ENCODE measurements at regions not wholly inside any gene's neighbourhood (a gene's known extent, or its start where the extent isn't known, plus 50 kb on each side); places are given as distances from the start of the nearest gene placed in this dataset.
"Not testable (repeated sequence)": the region's sequence is repeated elsewhere in the genome, so short reads cannot be mapped to it uniquely, and the experiment has no call there.

- no peaks in the 10 kb centered on the region for H3K4me1 ChIP-seq (ENCODE audit: insufficient read depth, low read length)
- H3K9me3 ChIP-seq (ENCODE audit: low read depth, low read length) = peaks cover 9% of the 10 kb centered on the region
- no peaks in the 10 kb centered on the region for H3K27me3 ChIP-seq (ENCODE audit: insufficient read depth, low read length)
- H3K4me3 ChIP-seq (ENCODE audit: low read length) = no peak overlapping the region
Observed at GRCh38 chr5:62909326-62909725, 330.7 kb downstream of the LRRC70 start.

GRCh38 chr5:62902126-62902525, 323.5 kb downstream of the LRRC70 start:
- no peaks in the 10 kb centered on the region for H3K9me3 ChIP-seq (ENCODE audit: low read depth, low read length)
- H3K4me1 ChIP-seq (ENCODE audit: insufficient read depth, low read length) = no peaks in the 10 kb centered on the region
- H3K27me3 ChIP-seq (ENCODE audit: insufficient read depth, low read length) = no peaks in the 10 kb centered on the region
- no peak overlapping the region for H3K4me3 ChIP-seq (ENCODE audit: low read length)

- Histone ChIP-seq H3K4me3 (ENCODE audit: low read length) (no peak overlapping the region), H3K4me1 (ENCODE audit: insufficient read depth, low read length) (no peaks in the 10 kb centered on the region), H3K9me3 (ENCODE audit: low read depth, low read length) (no peaks in the 10 kb centered on the region), H3K27me3 (ENCODE audit: insufficient read depth, low read length) (no peaks in the 10 kb centered on the region)
Observed at GRCh38 chr5:62900976-62901375, 322.4 kb downstream of the LRRC70 start.

- Histone ChIP-seq H3K4me3 (ENCODE audit: low read length) (no peak overlapping the region), H3K27me3 (ENCODE audit: insufficient read depth, low read length) (no peaks in the 10 kb centered on the region), H3K4me1 (ENCODE audit: insufficient read depth, low read length) (no peaks in the 10 kb centered on the region), H3K9me3 (ENCODE audit: low read depth, low read length) (no peaks in the 10 kb centered on the region)
Observed at GRCh38 chr5:62896121-62896893, 317.7 kb downstream of the LRRC70 start.

GRCh38 chr5:62886603-62887315, 308.1 kb downstream of the LRRC70 start:
- H3K4me3 ChIP-seq (ENCODE audit: low read length) = no peak overlapping the region
- H3K27me3 ChIP-seq (ENCODE audit: insufficient read depth, low read length) = no peaks in the 10 kb centered on the region
- no peaks in the 10 kb centered on the region for H3K4me1 ChIP-seq (ENCODE audit: insufficient read depth, low read length)
- H3K9me3 ChIP-seq (ENCODE audit: low read depth, low read length) = no peaks in the 10 kb centered on the region

GRCh38 chr5:62837330-62837729, 258.7 kb downstream of the LRRC70 start:
- not testable (repeated sequence) for H3K9me3 ChIP-seq (ENCODE audit: low read depth, low read length); H3K27me3 ChIP-seq (ENCODE audit: insufficient read depth, low read length); H3K4me1 ChIP-seq (ENCODE audit: insufficient read depth, low read length); H3K4me3 ChIP-seq (ENCODE audit: low read length)

GRCh38 chr5:62829604-62829986, 251.0 kb downstream of the LRRC70 start:
- H3K27me3 ChIP-seq (ENCODE audit: insufficient read depth, low read length) = no peaks in the 10 kb centered on the region
- H3K4me1 ChIP-seq (ENCODE audit: insufficient read depth, low read length) = no peaks in the 10 kb centered on the region
- no peaks in the 10 kb centered on the region for H3K9me3 ChIP-seq (ENCODE audit: low read depth, low read length)
- no peak overlapping the region for H3K4me3 ChIP-seq (ENCODE audit: low read length)

- H3K9me3 ChIP-seq (ENCODE audit: low read depth, low read length) = no peaks in the 10 kb centered on the region
- H3K4me3 ChIP-seq (ENCODE audit: low read length) = no peak overlapping the region
- H3K27me3 ChIP-seq (ENCODE audit: insufficient read depth, low read length) = no peaks in the 10 kb centered on the region
- no peaks in the 10 kb centered on the region for H3K4me1 ChIP-seq (ENCODE audit: insufficient read depth, low read length)
Observed at GRCh38 chr5:62828742-62829603, 250.4 kb downstream of the LRRC70 start.

GRCh38 chr5:62825623-62826220, 247.1 kb downstream of the LRRC70 start:
- H3K4me1 ChIP-seq (ENCODE audit: insufficient read depth, low read length) = no peaks in the 10 kb centered on the region
- H3K27me3 ChIP-seq (ENCODE audit: insufficient read depth, low read length) = no peaks in the 10 kb centered on the region
- no peak overlapping the region for H3K4me3 ChIP-seq (ENCODE audit: low read length)
- no peaks in the 10 kb centered on the region for H3K9me3 ChIP-seq (ENCODE audit: low read depth, low read length)

- no peaks in the 10 kb centered on the region for H3K4me1 ChIP-seq (ENCODE audit: insufficient read depth, low read length)
- no peak overlapping the region for H3K4me3 ChIP-seq (ENCODE audit: low read length)
- no peaks in the 10 kb centered on the region for H3K27me3 ChIP-seq (ENCODE audit: insufficient read depth, low read length)
- H3K9me3 ChIP-seq (ENCODE audit: low read depth, low read length) = no peaks in the 10 kb centered on the region
Observed at GRCh38 chr5:62824936-62825335, 246.3 kb downstream of the LRRC70 start.

- not testable (repeated sequence) for H3K27me3 ChIP-seq (ENCODE audit: insufficient read depth, low read length); H3K9me3 ChIP-seq (ENCODE audit: low read depth, low read length); H3K4me3 ChIP-seq (ENCODE audit: low read length); H3K4me1 ChIP-seq (ENCODE audit: insufficient read depth, low read length)
Observed at GRCh38 chr5:62817043-62817442, 238.4 kb downstream of the LRRC70 start.

GRCh38 chr5:62814991-62815390, 236.4 kb downstream of the LRRC70 start:
- H3K4me3 ChIP-seq (ENCODE audit: low read length) = no peak overlapping the region
- H3K9me3 ChIP-seq (ENCODE audit: low read depth, low read length) = no peaks in the 10 kb centered on the region
- H3K27me3 ChIP-seq (ENCODE audit: insufficient read depth, low read length) = no peaks in the 10 kb centered on the region
- H3K4me1 ChIP-seq (ENCODE audit: insufficient read depth, low read length) = no peaks in the 10 kb centered on the region

GRCh38 chr5:62812621-62813255, 234.1 kb downstream of the LRRC70 start:
- no peak overlapping the region for H3K4me3 ChIP-seq (ENCODE audit: low read length)
- no peaks in the 10 kb centered on the region for H3K9me3 ChIP-seq (ENCODE audit: low read depth, low read length)

GRCh38 chr5:62804819-62805218, 226.2 kb downstream of the LRRC70 start:
- not testable (repeated sequence) for H3K27me3 ChIP-seq (ENCODE audit: insufficient read depth, low read length); H3K9me3 ChIP-seq (ENCODE audit: low read depth, low read length); H3K4me3 ChIP-seq (ENCODE audit: low read length); H3K4me1 ChIP-seq (ENCODE audit: insufficient read depth, low read length)

More at GRCh38 chr5:62812621-62813255, 234.1 kb downstream of the LRRC70 start:
- Histone ChIP-seq H3K4me1 (ENCODE audit: insufficient read depth, low read length) (no peaks in the 10 kb centered on the region), H3K27me3 (ENCODE audit: insufficient read depth, low read length) (no peaks in the 10 kb centered on the region)
